ENCODE measurements at regions not wholly inside any gene's neighbourhood (a gene's known extent, or its start where the extent isn't known, plus 50 kb on each side); places are given as distances from the start of the nearest gene placed in this dataset.

DNA sequence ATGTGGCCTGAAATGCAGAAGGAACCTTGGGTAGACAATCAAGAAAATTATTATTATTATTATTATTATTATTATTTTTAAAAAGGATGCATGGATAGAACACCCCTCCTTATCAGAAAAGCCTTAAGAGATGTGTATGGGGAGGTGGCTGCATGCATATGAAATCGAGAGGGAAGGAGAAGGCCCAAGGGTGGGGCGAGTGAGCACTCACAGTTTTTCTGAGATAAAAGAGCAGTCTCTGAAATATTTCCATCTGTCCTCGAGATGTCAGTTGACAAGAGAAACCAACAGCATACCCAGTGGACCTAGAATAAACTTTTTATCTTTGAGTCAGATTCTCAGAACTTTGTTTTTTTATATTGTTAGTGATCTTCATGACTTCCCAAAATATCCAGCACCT, 282.9 kb downstream of the GPD2 start (continued):
- TF ChIP-seq, protein P1, sequence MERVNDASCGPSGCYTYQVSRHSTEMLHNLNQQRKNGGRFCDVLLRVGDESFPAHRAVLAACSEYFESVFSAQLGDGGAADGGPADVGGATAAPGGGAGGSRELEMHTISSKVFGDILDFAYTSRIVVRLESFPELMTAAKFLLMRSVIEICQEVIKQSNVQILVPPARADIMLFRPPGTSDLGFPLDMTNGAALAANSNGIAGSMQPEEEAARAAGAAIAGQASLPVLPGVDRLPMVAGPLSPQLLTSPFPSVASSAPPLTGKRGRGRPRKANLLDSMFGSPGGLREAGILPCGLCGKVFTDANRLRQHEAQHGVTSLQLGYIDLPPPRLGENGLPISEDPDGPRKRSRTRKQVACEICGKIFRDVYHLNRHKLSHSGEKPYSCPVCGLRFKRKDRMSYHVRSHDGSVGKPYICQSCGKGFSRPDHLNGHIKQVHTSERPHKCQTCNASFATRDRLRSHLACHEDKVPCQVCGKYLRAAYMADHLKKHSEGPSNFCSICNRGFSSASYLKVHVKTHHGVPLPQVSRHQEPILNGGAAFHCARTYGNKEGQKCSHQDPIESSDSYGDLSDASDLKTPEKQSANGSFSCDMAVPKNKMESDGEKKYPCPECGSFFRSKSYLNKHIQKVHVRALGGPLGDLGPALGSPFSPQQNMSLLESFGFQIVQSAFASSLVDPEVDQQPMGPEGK (CRISPR knock-in tag; IDR thresholded peaks at IDR 0.05; ENCODE audit: borderline replicate concordance) = no peak
- TF ChIP-seq RARB (CRISPR knock-in tag; IDR thresholded peaks at IDR 0.05) (no peak), SNAI2 (CRISPR knock-in tag; IDR thresholded peaks at IDR 0.05) (no peak)

DNA sequence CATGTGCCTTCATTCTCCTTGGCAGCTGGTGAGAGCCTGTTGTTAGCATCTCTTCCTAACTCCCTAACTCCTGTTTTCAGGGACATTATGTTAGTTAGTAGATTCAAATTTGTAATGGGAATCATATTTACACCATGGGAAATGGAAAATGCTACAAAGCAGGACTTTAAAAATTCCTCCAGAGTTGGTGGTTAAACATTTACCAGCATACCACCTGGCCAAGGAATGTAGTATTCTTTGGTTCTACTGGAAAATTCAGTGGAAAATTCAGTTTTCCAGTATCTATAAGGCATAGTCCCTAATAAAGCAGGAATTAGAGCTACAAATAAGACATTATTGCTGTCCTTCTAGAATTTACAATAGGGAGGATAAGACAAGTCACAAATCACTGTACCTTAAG, 291.7 kb downstream of the GPD2 start:
- TF ChIP-seq ZNF565 (CRISPR knock-in tag; conservative IDR thresholded peaks at IDR 0.05; ENCODE audit: low read depth) (no peak), ESRRG (CRISPR knock-in tag; IDR thresholded peaks at IDR 0.05) (no peak), TCF4 (CRISPR knock-in tag; IDR thresholded peaks at IDR 0.05; ENCODE audit: borderline replicate concordance) (no peak), BACH2 (CRISPR knock-in tag; IDR thresholded peaks at IDR 0.05; ENCODE audit: borderline replicate concordance) (no peak), ISL1 (CRISPR knock-in tag; IDR thresholded peaks at IDR 0.05) (no peak), ZNF70 (CRISPR knock-in tag; IDR thresholded peaks at IDR 0.05) (no peak)
- TF ChIP-seq, protein P2, sequence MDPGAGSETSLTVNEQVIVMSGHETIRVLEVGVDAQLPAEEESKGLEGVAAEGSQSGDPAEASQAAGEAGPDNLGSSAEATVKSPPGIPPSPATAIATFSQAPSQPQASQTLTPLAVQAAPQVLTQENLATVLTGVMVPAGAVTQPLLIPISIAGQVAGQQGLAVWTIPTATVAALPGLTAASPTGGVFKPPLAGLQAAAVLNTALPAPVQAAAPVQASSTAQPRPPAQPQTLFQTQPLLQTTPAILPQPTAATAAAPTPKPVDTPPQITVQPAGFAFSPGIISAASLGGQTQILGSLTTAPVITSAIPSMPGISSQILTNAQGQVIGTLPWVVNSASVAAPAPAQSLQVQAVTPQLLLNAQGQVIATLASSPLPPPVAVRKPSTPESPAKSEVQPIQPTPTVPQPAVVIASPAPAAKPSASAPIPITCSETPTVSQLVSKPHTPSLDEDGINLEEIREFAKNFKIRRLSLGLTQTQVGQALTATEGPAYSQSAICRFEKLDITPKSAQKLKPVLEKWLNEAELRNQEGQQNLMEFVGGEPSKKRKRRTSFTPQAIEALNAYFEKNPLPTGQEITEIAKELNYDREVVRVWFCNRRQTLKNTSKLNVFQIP (CRISPR knock-in tag; IDR thresholded peaks at IDR 0.05; ENCODE audit: borderline replicate concordance, low read depth) = no peak
- TF ChIP-seq, protein P3, sequence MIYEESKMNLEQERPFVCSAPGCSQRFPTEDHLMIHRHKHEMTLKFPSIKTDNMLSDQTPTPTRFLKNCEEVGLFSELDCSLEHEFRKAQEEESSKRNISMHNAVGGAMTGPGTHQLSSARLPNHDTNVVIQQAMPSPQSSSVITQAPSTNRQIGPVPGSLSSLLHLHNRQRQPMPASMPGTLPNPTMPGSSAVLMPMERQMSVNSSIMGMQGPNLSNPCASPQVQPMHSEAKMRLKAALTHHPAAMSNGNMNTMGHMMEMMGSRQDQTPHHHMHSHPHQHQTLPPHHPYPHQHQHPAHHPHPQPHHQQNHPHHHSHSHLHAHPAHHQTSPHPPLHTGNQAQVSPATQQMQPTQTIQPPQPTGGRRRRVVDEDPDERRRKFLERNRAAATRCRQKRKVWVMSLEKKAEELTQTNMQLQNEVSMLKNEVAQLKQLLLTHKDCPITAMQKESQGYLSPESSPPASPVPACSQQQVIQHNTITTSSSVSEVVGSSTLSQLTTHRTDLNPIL (CRISPR knock-in tag; IDR thresholded peaks at IDR 0.05; ENCODE audit: low read depth) = no peak
- TF ChIP-seq, protein P1 (CRISPR knock-in tag; IDR thresholded peaks at IDR 0.05; ENCODE audit: borderline replicate concordance) = no peak
- no peak for ATAC-seq

DNA sequence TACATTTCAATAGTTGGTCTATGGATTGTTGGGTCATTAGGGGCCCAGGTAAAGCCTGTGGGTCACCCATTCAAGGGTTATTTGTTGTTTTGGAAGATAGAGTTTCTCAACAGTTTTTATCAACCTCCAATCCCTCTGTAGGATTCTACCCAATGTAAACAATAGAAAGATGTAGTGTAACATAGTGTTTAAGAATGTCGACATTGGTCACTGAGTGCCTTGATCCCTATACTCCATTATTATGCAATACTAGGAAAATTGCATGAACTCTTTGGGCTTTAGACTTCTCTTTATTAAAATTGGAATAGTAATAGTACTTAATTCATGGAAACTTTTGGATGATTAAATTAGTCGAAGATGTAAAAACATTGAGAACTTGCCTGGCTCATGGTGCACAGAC, 292.1 kb downstream of the GPD2 start:
- no peak for ATAC-seq
- TF ChIP-seq, protein P1 (CRISPR knock-in tag; IDR thresholded peaks at IDR 0.05; ENCODE audit: borderline replicate concordance) = no peak
- TF ChIP-seq SNAI2 (CRISPR knock-in tag; IDR thresholded peaks at IDR 0.05) (no peak), TCF4 (CRISPR knock-in tag; IDR thresholded peaks at IDR 0.05; ENCODE audit: borderline replicate concordance) (no peak), ZNF565 (CRISPR knock-in tag; conservative IDR thresholded peaks at IDR 0.05; ENCODE audit: low read depth) (no peak), ZC3H10 (CRISPR knock-in tag; IDR thresholded peaks at IDR 0.05) (no peak), BACH2 (CRISPR knock-in tag; IDR thresholded peaks at IDR 0.05; ENCODE audit: borderline replicate concordance) (no peak), ZNF70 (CRISPR knock-in tag; IDR thresholded peaks at IDR 0.05) (no peak), CSDC2 (CRISPR knock-in tag; IDR thresholded peaks at IDR 0.05) (no peak), ESRRG (CRISPR knock-in tag; IDR thresholded peaks at IDR 0.05) (no peak), ZFP30 (CRISPR knock-in tag; IDR thresholded peaks at IDR 0.05) (no peak), ARNTL (CRISPR knock-in tag; IDR thresholded peaks at IDR 0.05; ENCODE audit: borderline replicate concordance, low read depth) (no peak), RARB (CRISPR knock-in tag; IDR thresholded peaks at IDR 0.05) (no peak), ZFP3 (CRISPR knock-in tag; IDR thresholded peaks at IDR 0.05) (no peak), ISL1 (CRISPR knock-in tag; IDR thresholded peaks at IDR 0.05) (no peak), TOX (CRISPR knock-in tag; IDR thresholded peaks at IDR 0.05; ENCODE audit: borderline replicate concordance) (no peak)
- TF ChIP-seq, protein P4, sequence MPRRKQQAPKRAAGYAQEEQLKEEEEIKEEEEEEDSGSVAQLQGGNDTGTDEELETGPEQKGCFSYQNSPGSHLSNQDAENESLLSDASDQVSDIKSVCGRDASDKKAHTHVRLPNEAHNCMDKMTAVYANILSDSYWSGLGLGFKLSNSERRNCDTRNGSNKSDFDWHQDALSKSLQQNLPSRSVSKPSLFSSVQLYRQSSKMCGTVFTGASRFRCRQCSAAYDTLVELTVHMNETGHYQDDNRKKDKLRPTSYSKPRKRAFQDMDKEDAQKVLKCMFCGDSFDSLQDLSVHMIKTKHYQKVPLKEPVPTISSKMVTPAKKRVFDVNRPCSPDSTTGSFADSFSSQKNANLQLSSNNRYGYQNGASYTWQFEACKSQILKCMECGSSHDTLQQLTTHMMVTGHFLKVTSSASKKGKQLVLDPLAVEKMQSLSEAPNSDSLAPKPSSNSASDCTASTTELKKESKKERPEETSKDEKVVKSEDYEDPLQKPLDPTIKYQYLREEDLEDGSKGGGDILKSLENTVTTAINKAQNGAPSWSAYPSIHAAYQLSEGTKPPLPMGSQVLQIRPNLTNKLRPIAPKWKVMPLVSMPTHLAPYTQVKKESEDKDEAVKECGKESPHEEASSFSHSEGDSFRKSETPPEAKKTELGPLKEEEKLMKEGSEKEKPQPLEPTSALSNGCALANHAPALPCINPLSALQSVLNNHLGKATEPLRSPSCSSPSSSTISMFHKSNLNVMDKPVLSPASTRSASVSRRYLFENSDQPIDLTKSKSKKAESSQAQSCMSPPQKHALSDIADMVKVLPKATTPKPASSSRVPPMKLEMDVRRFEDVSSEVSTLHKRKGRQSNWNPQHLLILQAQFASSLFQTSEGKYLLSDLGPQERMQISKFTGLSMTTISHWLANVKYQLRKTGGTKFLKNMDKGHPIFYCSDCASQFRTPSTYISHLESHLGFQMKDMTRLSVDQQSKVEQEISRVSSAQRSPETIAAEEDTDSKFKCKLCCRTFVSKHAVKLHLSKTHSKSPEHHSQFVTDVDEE (CRISPR knock-in tag; IDR thresholded peaks at IDR 0.05) = no peak
- TF ChIP-seq, protein P3 (CRISPR knock-in tag; IDR thresholded peaks at IDR 0.05; ENCODE audit: low read depth) = no peak
- TF ChIP-seq, protein P2 (CRISPR knock-in tag; IDR thresholded peaks at IDR 0.05; ENCODE audit: borderline replicate concordance, low read depth) = no peak
